ENCODE measurements at regions not wholly inside any gene's neighbourhood (a gene's known extent, or its start where the extent isn't known, plus 50 kb on each side); places are given as distances from the start of the nearest gene placed in this dataset.
"Not testable (repeated sequence)": the region's sequence is repeated elsewhere in the genome, so short reads cannot be mapped to it uniquely, and the experiment has no call there.

- no peaks in the 10 kb centered on the region for H3K4me1 ChIP-seq (ENCODE audit: control insufficient read depth, extremely low read depth, insufficient read depth, low read length)
- no peaks in the 10 kb centered on the region for H3K9me1 ChIP-seq (ENCODE audit: control insufficient read depth, extremely low read depth, insufficient read depth, low read length)
- no peak overlapping the region for H3K27ac ChIP-seq (ENCODE audit: control insufficient read depth, insufficient read depth, low read length)
- dilution Hi-C loops (cut with MboI; ENCODE audit: extremely low pct_ligation_motif_present, low sequenced_read_pairs), result no loop called here
- no peaks in the 10 kb centered on the region for H3K79me2 ChIP-seq (ENCODE audit: control insufficient read depth, insufficient read depth, low read length)
- H3K4me2 ChIP-seq (ENCODE audit: control insufficient read depth, extremely low read depth, insufficient read depth, low read depth, low read length), result no peak overlapping the region
- FAIRE-seq, result no peak
- no peak for DNase-seq (ENCODE audit: low read depth, low spot score)
- no peak for TF ChIP-seq EZH2 (IDR thresholded peaks at IDR 0.05; ENCODE audit: low read length)
- TF ChIP-seq, protein P1, sequence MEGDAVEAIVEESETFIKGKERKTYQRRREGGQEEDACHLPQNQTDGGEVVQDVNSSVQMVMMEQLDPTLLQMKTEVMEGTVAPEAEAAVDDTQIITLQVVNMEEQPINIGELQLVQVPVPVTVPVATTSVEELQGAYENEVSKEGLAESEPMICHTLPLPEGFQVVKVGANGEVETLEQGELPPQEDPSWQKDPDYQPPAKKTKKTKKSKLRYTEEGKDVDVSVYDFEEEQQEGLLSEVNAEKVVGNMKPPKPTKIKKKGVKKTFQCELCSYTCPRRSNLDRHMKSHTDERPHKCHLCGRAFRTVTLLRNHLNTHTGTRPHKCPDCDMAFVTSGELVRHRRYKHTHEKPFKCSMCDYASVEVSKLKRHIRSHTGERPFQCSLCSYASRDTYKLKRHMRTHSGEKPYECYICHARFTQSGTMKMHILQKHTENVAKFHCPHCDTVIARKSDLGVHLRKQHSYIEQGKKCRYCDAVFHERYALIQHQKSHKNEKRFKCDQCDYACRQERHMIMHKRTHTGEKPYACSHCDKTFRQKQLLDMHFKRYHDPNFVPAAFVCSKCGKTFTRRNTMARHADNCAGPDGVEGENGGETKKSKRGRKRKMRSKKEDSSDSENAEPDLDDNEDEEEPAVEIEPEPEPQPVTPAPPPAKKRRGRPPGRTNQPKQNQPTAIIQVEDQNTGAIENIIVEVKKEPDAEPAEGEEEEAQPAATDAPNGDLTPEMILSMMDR (optimal IDR thresholded peaks at IDR 0.05 in 1 of 3, IDR thresholded peaks at IDR 0.05 in 1 of 3, conservative IDR thresholded peaks at IDR 0.05 in 1 of 3; ENCODE audit: extremely low read depth in 1 of 3, insufficient read depth in 2 of 3, low read length in 3 of 3), result no peak
- H3K4me3 ChIP-seq (ENCODE audit: control insufficient read depth in 2 of 3, extremely low read depth in 1 of 3, insufficient read depth in 2 of 3, low read depth in 1 of 3, low read length in 3 of 3), result no peak overlapping the region
- no peaks in the 10 kb centered on the region for H4K20me1 ChIP-seq (ENCODE audit: control insufficient read depth, extremely low read depth, insufficient read depth, low read length)
- H3K9me3 ChIP-seq (ENCODE audit: control insufficient read depth, low read depth, low read length), result no peaks in the 10 kb centered on the region
- H3K9ac ChIP-seq (ENCODE audit: control insufficient read depth, extremely low read depth, insufficient read depth, low read length), result no peak overlapping the region
- H3K36me3 ChIP-seq (ENCODE audit: control insufficient read depth in 2 of 2, extremely low read depth in 1 of 2, insufficient read depth in 2 of 2, low read length in 2 of 2), result no peaks in the 10 kb centered on the region
- no peak overlapping the region for H2AFZ ChIP-seq (ENCODE audit: control insufficient read depth, low read length)
- no peaks in the 10 kb centered on the region for H3K27me3 ChIP-seq (ENCODE audit: control insufficient read depth, extremely low read depth, insufficient read depth, low read length)
Observed at GRCh38 chr5:32876791-32877190, 165.7 kb downstream of the NPR3 start.

DNA sequence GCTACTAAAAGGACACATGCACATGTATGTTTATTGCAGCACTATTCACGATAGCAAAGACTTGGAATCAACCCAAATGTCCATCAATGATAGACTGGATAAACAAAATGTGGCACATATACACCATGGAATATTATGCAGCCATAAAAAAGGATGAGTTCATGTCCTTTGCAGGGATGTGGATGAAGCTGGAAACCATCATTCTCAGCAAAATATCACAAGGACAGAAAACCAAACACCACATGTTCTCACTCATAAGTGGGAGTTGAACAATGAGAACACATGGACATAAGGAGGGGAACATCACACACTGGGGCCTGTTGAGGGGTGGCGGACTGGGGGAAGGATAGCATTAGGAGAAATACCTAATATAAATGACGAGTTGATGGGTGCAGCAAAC is 168.2 kb downstream of the NPR3 start:
- H3K27ac ChIP-seq (ENCODE audit: control insufficient read depth, insufficient read depth, low read length); H3K27me3 ChIP-seq (ENCODE audit: control insufficient read depth, extremely low read depth, insufficient read depth, low read length); DNase-seq (ENCODE audit: low read depth, low spot score); H3K4me1 ChIP-seq (ENCODE audit: control insufficient read depth, extremely low read depth, insufficient read depth, low read length); H3K4me3 ChIP-seq (ENCODE audit: control insufficient read depth in 2 of 3, extremely low read depth in 1 of 3, insufficient read depth in 2 of 3, low read depth in 1 of 3, low read length in 3 of 3); H3K9me1 ChIP-seq (ENCODE audit: control insufficient read depth, extremely low read depth, insufficient read depth, low read length); H3K4me2 ChIP-seq (ENCODE audit: control insufficient read depth, extremely low read depth, insufficient read depth, low read depth, low read length); H4K20me1 ChIP-seq (ENCODE audit: control insufficient read depth, extremely low read depth, insufficient read depth, low read length); H3K9me3 ChIP-seq (ENCODE audit: control insufficient read depth, low read depth, low read length); H2AFZ ChIP-seq (ENCODE audit: control insufficient read depth, low read length); H3K79me2 ChIP-seq (ENCODE audit: control insufficient read depth, insufficient read depth, low read length); H3K9ac ChIP-seq (ENCODE audit: control insufficient read depth, extremely low read depth, insufficient read depth, low read length); dilution Hi-C loops (cut with MboI; ENCODE audit: extremely low pct_ligation_motif_present, low sequenced_read_pairs); H3K36me3 ChIP-seq (ENCODE audit: control insufficient read depth in 2 of 2, extremely low read depth in 1 of 2, insufficient read depth in 2 of 2, low read length in 2 of 2); FAIRE-seq: not testable (repeated sequence)

DNA sequence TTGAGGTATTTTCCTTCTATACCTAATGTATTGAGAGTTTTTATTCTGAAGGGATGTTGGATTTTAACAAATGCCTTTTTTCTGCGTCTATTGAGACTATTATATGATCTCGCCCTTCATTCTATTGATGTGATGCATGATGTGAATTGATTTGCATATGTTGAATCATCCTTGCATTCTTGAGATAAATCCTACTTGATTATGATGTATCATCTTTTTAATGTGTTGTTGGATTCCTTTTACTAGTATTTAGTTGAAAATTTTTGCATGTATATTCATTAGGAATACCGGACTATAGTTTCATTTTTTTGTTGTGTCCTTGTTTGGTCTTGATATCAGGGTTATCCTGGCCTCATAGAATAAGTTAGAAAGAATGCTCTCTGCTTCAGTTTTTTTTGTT is 169.7 kb downstream of the NPR3 start:
- H3K4me3 ChIP-seq (ENCODE audit: control insufficient read depth in 2 of 3, extremely low read depth in 1 of 3, insufficient read depth in 2 of 3, low read depth in 1 of 3, low read length in 3 of 3), result no peak overlapping the region
- H3K4me1 ChIP-seq (ENCODE audit: control insufficient read depth, extremely low read depth, insufficient read depth, low read length), result no peaks in the 10 kb centered on the region
- H3K9ac ChIP-seq (ENCODE audit: control insufficient read depth, extremely low read depth, insufficient read depth, low read length), result no peak overlapping the region
- H3K9me1 ChIP-seq (ENCODE audit: control insufficient read depth, extremely low read depth, insufficient read depth, low read length), result no peaks in the 10 kb centered on the region
- dilution Hi-C loops (cut with MboI; ENCODE audit: extremely low pct_ligation_motif_present, low sequenced_read_pairs), result no loop called here
- no peaks in the 10 kb centered on the region for H3K36me3 ChIP-seq (ENCODE audit: control insufficient read depth in 2 of 2, extremely low read depth in 1 of 2, insufficient read depth in 2 of 2, low read length in 2 of 2)
- FAIRE-seq (no peak), DNase-seq (ENCODE audit: low read depth, low spot score) (no peak)
- H3K79me2 ChIP-seq (ENCODE audit: control insufficient read depth, insufficient read depth, low read length), result no peaks in the 10 kb centered on the region
- H3K27ac ChIP-seq (ENCODE audit: control insufficient read depth, insufficient read depth, low read length), result no peak overlapping the region
- H3K9me3 ChIP-seq (ENCODE audit: control insufficient read depth, low read depth, low read length), result no peaks in the 10 kb centered on the region
- H4K20me1 ChIP-seq (ENCODE audit: control insufficient read depth, extremely low read depth, insufficient read depth, low read length), result no peaks in the 10 kb centered on the region
- H3K27me3 ChIP-seq (ENCODE audit: control insufficient read depth, extremely low read depth, insufficient read depth, low read length), result no peaks in the 10 kb centered on the region
- no peak overlapping the region for H2AFZ ChIP-seq (ENCODE audit: control insufficient read depth, low read length)
- no peak overlapping the region for H3K4me2 ChIP-seq (ENCODE audit: control insufficient read depth, extremely low read depth, insufficient read depth, low read depth, low read length)
- TF ChIP-seq EZH2 (IDR thresholded peaks at IDR 0.05; ENCODE audit: low read length), result no peak
- TF ChIP-seq, protein P1 (optimal IDR thresholded peaks at IDR 0.05 in 1 of 3, IDR thresholded peaks at IDR 0.05 in 1 of 3, conservative IDR thresholded peaks at IDR 0.05 in 1 of 3; ENCODE audit: extremely low read depth in 1 of 3, insufficient read depth in 2 of 3, low read length in 3 of 3), result no peak
